ENCODE measurements at regions not wholly inside any gene's neighbourhood (a gene's known extent, or its start where the extent isn't known, plus 50 kb on each side); places are given as distances from the start of the nearest gene placed in this dataset. TPM values are rescaled to one million over a fixed set of nuclear protein-coding genes. Genes with fewer than 3 reads are reported as not detected.
"Not testable (repeated sequence)": the region's sequence is repeated elsewhere in the genome, so short reads cannot be mapped to it uniquely, and the experiment has no call there.

DNA sequence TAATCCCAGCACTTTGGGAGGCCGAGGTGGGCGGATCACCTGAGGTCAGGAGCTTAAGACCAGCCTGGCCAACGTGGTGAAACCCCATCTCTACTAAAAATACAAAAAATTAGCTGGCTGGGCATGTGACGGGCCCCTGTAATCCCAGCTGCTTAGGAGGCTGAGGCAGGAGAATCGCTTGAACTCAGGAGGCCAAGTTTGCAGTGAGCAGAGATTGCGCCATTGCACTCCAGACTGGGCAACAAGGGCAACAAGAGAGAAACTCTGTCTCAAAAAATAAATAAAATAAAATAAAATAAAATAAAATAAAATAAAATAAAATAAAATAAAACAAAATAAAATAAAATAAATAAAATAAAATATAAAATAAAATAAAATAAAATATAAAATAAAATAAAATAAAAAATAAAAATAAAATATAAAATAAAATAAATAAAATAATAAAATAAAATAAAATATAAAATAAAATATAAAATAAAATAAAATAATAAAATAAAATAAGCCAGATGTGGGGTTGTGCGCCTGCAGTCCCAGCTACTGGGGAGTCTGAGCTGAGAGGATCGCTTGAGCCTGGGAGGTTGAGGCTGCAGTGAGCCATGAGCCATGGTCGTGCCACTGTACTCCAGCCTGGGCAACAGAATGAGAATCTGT is 49.8 kb upstream of the ITGB1 start:
- H3K27me3 ChIP-seq (replicated peaks in 1 of 4; ENCODE audit: control extremely low read depth in 1 of 4, control insufficient read depth in 3 of 4, insufficient read depth in 4 of 4, low read length in 3 of 4); H3K4me3 Mint-ChIP-seq; DNase-seq; H4K20me1 ChIP-seq (ENCODE audit: control insufficient read depth, insufficient read depth, low read length, poor library complexity, severe bottlenecking); H3K79me2 ChIP-seq (ENCODE audit: control insufficient read depth, insufficient read depth, low read length); ATAC-seq (ENCODE audit: low read depth); H3K4me3 ChIP-seq (ENCODE audit: control extremely low read depth in 1 of 5, extremely low read depth in 1 of 5, insufficient read depth in 1 of 5, low read depth in 2 of 5, low read length in 4 of 5); H3K36me3 ChIP-seq (replicated peaks in 1 of 2; ENCODE audit: control extremely low read depth in 1 of 2, control insufficient read depth in 1 of 2, extremely low read depth in 1 of 2, insufficient read depth in 2 of 2, low read length in 1 of 2); H3K27ac ChIP-seq (ENCODE audit: low read length in 2 of 2); H3K27ac Mint-ChIP-seq; H2AFZ ChIP-seq (ENCODE audit: insufficient read depth, low read depth, low read length, poor library complexity, severe bottlenecking); H3K9me3 Mint-ChIP-seq (ENCODE audit: insufficient read depth); POLR2A ChIA-PET; H3K9ac ChIP-seq (ENCODE audit: low read length); H3K9me3 ChIP-seq (ENCODE audit: control extremely low read depth in 1 of 3, control insufficient read depth in 2 of 3, insufficient read depth in 1 of 3, low read length in 2 of 3); H3K4me2 ChIP-seq (replicated peaks; ENCODE audit: low read depth, low read length, poor library complexity, severe bottlenecking); H3K27me3 Mint-ChIP-seq: not testable (repeated sequence)
- intact Hi-C loops (cut with micrococcal nuclease) = loop anchor here (1.0 to 5.0 kb wide), 4 partner anchors 49 to 751 kb away; partner anchors contain the start of genes CCDC7 and ITGB1
- CTCF ChIA-PET = interaction anchor here (0.7 to 3.6 kb wide), 6 partner anchors 13 to 751 kb away, joined by 3 to 33 read pairs (median 4); no protein-coding TSS in a partner anchor
- peaks cover 20 to 47% of the 10 kb centered on the region in 2 donors for H3K4me1 ChIP-seq (ENCODE audit: control insufficient read depth in 2 of 2, insufficient read depth in 2 of 2, low read length in 2 of 2)
- WGBS (ENCODE audit: insufficient coverage) = 100% methylated on average over 6 of the region's 9 CpGs
- H3K4me1 Mint-ChIP-seq = peaks cover 45% of the 10 kb centered on the region

Small RNA genes in the stretch of these regions (small RNA-seq; reads per million reads assigned to genes)
- gene AL365203.1 (ENCODE audit: insufficient read length, low read depth, low replicate concordance) = not detected
- gene MTND4LP11 (ENCODE audit: insufficient read length, low read depth, low replicate concordance) = not detected
- gene RN7SL847P (ENCODE audit: insufficient read length, low read depth, low replicate concordance) = not detected

Measured in B cell (primary cell).